GM19395 (cell line): ENCODE measurements at regions not wholly inside any gene's neighbourhood (a gene's known extent, or its start where the extent isn't known, plus 50 kb on each side); places are given as distances from the start of the nearest gene placed in this dataset.
"Not testable (repeated sequence)": the region's sequence is repeated elsewhere in the genome, so short reads cannot be mapped to it uniquely, and the experiment has no call there.

Experiments used
- ATAC-seq: cut with Tn5 transposase; IDR thresholded peaks from one replicate; pipeline ENCODE4 v1.9.1; 2021; ENCODE audit warnings: mild to moderate bottlenecking, moderate library complexity; ENCODE audit not compliant: unreplicated experiment

DNA sequence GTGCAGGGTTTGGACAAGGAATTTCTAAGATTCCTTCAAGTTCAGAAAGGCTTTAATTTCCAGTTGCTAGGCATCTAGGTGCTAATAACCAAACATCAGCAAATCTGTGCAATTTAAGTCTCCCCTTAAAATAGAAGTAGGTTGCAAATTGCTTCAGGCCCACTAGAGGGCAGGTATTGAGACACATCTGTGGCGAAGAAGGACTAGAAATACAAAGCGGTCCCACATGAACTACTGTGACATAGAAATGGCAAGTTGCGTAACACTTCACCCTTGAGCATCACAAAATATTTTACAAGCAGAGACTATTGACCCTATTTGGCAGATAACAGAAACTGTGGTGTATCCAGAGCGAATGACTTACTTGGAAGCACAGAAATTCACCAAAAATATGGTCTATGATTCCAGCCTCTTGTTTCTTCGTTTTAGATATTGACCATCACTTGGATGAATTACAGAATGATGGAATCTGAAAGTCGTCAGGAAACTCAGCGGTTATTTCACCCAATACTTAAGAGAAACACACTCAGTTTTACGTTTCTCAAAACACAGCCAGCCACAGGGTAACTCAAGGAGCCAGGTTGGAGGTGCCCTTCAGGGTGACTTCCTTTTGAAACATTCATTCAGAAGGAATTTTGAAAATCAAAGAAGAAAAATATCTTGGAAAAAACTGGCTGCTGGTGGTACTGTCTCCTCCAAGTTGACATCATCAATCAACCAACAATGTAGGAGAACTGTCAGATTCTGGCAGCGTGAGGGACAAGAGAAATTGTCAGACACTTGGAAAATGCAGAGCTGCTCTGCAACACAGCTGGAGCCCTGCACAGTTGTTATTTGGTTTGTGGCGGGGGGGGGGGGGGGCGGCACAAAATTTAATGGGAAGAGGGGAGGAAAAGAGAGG is 256.3 kb upstream of the MINDY3 start:
- peak; percentile 78 for ATAC-seq

DNA sequence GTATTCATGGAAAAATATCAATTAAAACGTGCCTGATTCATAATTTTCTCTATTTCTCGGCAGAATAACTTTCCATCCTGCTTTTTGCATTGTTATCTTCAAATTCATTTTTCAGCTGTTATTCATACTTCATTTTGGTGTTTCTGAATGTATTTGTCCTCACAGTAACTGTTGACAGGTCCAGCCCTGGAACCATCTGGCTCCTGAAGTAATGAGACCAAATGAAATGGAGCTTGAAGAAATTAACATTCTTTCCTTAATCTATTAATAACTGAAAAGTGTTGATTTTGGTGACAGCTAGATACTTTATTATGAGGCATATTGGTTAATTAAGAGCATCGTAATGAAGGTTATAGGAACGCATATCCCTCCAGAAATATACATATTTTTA is 257.0 kb upstream of the MINDY3 start:
- ATAC-seq: no peak

DNA sequence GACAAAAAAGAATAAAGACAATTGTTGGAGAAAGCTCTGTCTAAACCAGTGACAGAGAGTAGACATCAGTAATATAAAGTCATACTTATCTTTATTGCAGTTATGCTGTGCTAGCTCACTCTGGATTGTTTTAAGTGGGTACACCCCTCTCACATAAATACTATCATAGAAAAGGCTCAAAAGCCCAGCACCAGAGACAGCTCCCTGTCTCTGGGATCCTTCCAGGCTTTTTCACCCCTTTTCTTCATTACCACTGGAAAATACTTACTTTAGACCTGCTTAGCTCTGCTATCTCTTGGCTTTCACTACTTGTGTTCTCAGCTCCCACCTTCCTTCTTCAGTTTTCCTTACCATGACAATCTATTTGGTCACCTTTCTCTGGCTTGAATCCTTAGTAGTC is 259.1 kb upstream of the MINDY3 start:
- ATAC-seq: no peak

DNA sequence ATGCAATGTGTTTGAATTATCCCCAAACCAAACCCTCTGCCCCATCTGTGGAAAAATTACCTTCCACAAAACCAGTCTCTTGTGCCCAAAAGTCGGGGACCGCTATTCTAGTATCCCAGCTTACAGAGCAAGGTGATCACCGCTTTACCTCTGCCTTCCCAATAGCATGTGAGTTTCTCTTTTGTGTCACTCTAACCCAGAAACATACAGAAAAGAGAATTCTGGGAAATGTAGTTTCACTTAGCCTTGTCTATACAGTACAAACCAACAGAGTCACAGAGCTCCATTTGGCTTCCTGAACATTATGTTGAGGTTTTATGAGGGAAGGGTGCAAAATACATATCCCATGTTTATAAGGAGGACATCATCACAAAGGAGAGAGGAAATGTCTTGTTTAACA is 260.3 kb upstream of the MINDY3 start:
- no peak for ATAC-seq

DNA sequence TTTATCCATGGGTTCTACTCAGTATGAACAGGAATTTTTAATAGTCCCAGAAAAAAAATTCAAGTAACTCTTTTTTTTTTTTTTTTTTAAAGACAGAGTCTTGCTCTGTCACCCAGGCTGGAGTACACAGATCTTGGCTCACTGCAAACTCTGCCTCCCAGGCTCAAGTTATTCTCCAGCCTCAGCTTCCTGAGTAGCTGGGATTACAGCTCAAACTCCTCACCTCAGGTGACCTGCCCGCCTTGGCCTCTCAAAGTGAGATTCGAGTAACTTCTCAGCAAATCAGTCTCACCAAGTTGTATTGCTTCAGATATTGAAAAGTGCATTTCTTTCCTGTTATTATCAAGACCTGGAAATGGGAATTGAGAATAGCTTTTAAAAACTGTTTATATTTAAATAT is 281.2 kb upstream of the MINDY3 start:
- no peak for ATAC-seq

DNA sequence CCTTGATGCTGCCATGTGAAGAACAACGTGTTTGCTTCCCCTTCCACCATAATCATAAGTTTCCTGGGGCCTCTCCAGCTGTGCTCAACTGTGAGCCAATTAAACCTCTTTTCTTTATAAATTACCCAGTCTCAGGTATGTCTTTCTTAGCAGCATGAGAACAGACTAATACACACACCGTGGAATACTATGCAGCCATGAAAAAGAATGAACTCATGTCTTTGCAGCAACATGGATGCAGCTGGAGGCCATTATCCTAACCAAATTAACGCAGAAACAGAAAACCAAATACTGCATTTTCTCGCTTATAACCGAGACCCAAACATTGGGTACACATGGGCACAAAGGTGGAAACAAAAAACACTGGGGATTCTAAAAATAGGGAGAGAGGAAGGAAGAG is 286.7 kb upstream of the MINDY3 start:
- ATAC-seq: no peak

DNA sequence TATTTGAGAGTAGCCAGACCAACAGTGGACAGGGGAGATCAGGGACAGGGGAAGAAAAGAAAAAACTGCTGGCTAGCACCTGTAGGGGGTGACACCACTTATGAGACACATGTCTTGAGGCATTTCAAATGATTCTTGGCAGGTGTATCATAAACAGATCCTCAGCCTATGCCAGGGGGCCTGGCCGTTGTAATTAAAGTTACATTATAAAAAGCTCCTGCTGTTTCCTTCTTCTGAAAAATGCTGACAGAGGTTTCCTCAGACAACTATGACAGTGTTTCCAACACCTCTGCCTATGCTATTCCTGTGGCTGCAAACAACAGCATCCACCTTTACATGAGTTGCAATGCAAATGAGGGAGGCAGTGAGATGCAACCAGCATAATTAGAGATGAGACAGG is 281.0 kb upstream of the PTER start:
- ATAC-seq: no peak

DNA sequence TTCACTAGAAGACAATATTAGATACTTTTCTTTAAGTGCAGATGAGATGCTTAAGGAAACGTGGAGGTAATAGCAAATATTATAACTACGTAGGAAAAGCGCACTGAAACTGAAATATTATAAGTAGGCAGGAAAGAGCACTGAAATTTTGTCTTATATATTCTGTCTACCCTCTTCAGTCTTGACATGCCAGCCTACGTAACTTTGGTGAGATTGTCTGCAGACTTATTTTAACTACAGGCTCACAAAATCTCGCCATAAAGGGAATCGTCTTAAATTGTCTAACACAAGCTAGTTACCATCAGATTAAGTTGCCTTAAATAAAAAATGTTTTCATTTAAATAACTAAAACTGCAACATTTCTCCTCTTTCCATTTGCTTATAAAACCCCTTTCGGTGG is 280.1 kb upstream of the PTER start:
- ATAC-seq: no peak

DNA sequence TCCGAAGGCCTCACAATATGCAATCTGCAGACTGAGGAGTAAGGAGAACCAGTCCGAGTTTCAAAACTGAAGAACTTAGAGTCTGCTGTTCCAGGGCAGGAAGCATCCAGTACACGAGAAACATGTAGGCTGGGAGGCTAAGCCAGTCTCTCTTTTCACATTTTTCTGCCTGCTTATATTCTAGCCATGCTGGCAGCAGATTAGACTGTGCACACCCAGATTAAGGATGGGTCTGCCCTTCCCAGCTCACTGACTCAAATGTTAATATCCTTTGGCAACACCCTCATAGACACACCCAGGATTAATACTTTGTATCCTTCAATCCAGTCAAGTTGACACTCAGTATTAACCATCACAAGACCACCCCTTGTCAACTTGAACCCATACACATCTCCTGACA is 271.7 kb upstream of the PTER start:
- ATAC-seq: not testable (repeated sequence)

DNA sequence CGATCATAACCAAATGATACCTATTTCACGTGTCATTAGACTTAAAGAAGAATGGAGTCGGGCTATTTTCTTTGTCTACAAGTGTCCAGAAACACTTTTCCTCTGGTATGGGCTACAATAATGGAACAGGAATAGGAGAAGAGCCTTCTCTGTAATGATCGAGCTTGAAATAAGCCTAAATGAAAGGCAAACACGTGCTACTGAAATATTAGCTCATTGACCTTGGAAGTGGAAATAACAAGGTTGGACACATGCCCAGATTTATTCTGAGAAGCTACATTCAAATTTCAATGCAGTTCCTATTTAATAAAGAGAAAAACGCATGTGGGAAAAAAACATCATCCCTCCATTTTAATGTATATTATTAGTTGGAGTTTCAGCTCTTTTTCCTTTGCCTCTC is 254.7 kb upstream of the PTER start:
- ATAC-seq: no peak

DNA sequence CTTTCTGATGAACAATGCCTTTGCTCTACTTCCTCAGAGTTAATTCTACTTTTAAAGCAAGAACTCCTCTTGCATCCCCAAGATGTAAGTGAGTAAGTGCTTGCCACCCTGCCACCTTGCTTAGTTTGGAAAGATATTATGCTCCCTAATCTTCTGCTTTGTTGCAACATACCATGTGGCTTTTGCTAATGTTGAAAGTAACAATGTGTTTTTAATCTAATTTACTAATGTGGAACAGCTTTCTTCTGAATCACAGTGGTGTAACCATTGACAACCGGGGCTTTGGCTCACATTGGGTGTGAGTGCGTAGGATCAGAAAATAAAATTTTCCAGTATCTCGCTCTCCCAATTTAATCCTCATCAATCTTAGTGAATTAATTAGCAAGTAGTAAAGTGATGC is 254.1 kb upstream of the PTER start:
- no peak for ATAC-seq

DNA sequence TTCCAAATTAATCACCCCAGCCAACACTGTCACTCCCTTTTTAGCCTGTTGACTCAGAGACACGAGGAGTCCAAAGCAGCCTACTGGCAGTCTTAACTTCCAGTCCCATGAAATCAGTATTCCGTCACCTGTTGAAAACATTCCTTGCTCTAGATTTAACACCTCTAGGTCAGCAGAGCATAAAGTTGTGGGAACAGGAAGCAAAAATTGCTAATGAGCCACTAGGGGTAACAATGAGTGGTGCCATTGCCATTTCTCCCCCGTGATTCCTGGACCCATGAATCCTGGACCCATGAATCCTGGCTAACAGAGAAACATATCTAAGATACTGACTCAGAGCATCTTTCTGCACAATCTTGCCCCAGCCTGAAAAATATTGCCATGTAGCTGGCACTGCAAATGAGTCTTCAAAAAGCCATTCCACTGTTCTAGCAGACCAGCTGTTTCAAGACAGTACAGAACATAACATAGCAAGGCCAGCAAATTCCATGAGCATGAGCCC is 252.7 kb upstream of the PTER start:
- no peak for ATAC-seq

DNA sequence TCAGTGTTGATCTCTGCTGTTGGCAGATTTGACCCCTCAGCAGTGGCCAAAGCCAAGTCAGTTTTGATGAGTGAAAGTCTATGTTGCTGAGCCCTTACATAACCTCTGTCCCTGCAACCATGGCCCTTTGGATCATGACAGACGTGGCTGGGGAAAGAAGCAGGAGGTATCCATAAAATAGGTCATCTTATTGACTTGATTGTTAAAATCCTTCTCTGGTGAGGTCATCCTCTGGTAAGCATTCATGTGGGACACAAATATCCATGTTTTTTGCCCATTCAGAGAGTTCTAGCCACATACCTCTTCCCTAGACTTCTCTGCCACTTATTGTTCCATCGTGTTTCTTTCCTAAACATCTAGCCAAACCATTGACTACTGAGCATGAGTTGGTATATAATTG is 251.9 kb upstream of the PTER start:
- ATAC-seq: no peak

DNA sequence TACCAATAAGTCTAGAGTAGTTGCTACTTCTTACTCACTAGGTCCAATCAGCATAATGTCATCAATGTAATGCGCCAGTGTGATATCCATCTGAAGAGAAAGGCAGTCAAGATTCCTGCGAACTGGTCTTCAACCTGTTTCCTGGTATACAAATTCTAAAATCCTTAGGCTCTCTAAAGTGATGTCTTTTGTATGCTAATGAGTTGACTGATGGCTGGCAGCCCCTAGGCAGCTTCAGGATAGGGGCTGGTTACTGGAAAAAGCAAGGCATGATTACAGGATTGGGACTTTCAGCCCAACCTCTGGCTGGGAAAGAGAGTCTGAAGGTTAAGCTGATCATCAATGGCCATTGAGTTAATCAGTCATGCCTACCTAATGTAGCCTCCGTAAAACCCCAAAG is 250.2 kb upstream of the PTER start:
- no peak for ATAC-seq

DNA sequence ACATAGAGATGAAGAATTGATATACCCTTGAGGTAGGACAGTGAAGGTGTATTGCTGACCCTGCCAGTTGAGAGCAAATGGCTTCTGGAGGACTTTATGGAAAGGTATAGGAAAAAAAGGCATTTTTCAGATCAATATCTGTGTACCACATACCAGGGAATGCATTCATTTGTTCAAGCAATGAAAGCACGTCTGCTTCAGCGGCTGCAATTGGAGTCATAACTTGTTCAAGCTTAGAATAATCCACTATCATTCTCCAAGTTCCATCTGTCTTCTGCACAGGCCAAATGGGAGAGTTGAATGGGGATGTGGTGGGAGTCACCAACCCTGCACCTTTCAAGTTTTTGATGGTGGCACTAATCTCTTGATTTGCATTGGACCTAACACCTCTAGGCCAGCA is 249.6 kb upstream of the PTER start:
- no peak for ATAC-seq

DNA sequence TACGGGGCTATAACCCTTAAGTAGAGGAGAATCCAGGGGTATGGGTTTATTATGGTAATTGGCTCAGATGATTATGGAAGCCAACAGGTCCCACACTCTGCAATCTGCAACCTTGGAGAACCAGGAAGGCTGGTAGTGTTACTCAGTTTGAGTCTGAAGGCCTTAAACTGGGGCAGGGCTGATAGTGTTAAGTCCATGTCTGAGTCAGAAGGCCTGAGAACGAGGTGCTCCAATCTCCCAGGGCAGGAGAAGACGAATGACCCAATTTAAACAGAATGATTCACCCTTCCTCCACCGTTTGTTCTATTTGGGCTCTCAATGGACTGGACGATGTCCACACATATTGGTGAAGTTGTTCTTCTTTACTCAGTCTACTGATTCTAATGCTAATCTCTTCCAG is 244.5 kb upstream of the PTER start:
- no peak for ATAC-seq

DNA sequence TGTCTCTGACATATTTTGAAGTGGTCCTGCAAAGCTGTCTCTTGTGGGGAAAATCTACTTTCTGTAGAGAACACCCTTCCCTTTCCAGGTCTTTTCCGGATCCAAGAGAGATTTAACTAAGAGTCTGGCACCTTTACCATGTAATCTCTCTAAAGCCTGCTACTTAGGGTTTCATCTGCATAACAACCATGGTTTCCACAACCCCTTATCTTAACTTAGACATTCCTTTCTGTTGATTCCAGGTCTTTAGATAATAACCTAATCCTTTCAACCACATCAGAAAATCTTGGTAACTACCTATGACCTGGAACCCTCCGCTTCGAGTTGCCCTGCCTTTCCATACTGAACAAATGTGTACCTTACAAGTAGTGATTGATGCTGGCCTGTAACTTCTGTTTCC is 243.6 kb upstream of the PTER start:
- no peak for ATAC-seq

DNA sequence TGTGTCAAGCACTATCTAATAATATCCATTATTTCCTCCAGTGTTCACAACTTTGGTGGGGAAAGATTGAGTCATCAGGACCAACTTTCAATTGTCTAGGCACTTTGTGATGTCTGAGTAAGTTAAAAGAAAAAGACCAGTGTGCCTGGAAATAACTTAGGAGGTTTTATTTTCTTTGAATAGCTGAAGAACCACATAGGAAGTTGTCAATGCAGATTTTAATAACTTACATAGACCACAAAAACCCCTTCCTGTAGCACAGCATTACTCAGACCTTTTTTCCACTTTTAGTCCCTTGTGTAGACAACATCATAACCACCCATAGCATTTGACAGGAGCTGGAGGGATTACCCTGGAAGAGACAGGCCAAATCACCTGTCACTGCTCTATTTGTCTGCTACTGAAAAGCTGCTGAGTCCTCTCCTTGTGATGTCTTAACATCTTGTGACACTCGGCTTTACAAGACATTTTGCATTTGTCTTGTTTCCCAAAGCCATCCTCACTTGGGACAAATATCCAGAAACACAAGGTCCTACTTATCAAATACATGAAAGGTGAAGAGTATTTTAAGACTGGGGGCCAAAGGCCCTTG is 241.5 kb upstream of the PTER start:
- peak; percentile 93 for ATAC-seq

DNA sequence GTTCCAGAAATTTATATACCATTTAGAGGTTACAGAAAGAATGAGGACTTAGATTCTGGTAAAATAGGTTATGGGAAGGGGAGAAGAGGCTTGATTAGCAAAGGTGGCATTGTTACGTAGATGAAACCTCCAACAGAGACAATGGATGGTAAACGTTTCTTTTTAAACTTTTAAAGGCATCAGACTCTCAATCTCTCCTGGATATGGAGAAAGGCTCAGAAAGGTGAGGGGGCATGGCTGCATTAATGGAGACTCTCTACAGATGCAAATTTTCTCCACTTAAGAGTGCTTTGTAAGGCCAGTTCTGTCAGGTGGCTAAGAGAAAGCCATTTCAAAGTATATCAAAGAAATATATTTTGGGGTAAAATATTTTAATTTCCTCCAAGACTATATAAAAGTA is 240.9 kb upstream of the PTER start:
- ATAC-seq: no peak

DNA sequence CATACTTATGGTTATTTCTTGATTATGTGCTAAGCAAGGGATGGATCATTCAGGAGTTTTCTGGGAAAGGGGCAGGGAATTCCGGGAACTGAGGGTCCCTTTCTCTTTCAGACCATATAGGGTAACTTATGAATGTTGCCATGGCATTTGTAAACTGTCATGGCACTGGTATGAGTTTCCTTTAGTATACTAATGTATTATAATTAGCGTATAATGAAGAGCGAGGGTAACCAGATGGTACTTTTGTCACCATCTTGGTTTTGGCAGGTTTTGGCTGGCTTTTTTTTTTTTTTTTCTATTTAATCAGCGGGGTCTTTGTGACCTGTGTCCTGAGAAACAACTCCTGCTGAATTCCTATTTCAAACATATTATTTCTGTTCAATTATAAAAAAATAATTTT is 237.6 kb upstream of the PTER start:
- ATAC-seq: no peak

DNA sequence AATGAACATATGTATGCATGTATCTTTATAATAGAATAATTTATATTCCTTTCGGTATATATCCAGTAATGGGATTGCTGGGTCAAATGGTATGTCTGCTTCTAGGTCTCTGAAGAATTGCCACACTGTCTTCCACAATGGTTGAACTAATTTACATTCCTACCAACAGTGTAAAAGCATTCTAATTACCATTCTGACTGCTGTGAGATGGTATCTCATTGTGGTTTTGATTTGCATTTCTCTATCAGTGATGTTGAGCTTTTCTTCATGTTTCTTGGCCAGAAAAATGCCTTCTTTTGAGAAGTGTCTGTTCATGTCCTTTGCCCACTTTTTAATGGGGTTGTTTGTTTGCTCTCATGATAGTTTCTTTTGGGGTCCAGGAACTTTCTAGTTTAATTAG is 213.2 kb upstream of the PTER start:
- not testable (repeated sequence) for ATAC-seq

DNA sequence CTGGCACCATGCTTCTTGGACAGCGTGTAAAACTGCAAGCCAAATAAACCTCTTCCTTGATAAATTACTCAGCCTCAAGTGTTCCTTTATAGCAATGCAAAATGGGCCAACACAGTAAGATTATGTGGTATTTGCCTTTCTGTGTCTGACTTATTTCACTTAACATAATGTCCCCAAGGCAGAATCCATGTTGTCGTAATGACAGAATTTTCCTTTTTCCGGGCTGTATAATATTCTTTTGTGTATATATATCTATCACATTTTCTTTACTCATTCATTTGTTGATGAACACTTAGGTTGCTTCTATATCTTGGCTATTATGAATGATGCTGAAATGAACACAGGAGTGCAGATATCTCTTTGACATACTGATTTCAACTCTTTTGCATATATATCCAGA is 209.1 kb upstream of the PTER start:
- no peak for ATAC-seq

DNA sequence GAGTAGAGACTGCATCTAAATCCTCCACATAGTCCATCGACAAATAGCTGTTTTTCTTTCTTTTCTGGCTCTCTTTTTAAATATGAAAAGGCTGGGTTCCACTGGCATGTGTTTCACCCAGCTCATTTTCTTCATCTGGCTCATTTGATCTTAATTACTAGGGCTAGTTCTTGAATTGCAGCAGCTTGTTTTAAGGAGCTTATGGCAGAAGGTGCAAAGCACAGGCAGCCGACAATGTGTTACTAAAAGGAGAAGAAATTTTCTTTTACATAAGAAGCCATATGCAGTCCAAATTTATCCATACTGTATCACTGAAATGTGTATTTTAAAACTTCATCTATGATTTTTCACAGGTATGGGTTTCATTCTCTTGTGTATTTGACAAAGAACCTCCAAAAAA is 205.6 kb upstream of the PTER start:
- no peak for ATAC-seq
